Putamen (tissue), 1 donor: ENCODE measurements at regions not wholly inside any gene's neighbourhood (a gene's known extent, or its start where the extent isn't known, plus 50 kb on each side); places are given as distances from the start of the nearest gene placed in this dataset.
A peak's percentile ranks its signal among the peaks of the same experiment; 100 is the strongest.

Source experiments
- DNase-seq: peaks from one replicate; pipeline ENCODE4 v3.0.0-alpha.2; 2016; ENCODE audit warnings: low spot score

DNA sequence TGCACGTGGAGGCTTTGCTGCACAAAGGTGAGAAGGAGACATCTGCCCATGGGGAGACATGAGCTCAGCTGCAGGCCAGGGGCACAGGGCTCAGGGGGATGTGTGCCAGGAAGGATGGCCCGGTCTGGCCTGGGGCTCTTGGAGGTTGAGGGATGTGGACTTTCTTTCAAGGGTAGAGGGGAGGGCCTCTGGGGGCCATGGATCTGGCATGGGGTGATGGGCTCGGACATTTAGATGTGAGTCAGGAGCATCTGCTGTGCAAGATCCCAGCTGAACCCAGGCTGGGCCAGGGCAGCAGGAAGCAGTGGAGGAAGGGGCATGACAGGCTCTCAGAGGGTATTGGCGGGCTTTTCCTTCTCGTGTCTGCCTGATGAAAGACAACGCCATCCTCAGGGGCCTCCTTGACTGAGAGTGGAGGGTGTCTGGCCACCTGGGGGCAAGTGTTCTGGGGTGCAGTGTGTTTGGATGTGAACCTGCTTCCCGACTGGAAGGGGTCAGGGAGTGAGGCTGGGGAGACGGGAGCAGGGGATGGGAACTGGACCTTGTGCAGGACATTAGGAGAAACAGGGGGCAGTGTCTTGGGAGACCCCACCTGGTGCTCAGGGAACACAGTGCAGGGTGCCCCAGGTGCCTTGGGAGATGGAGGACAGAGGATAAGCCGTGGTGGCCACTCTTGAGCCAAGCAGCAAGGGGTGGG, 156.1 kb downstream of the ERMARD start:
- no peak for DNase-seq

GRCh38 chr6:169906688-169907418, 155.4 kb downstream of the ERMARD start:
- no peak for DNase-seq

- DNase-seq, result no peak
These were observed 154.7 kb downstream of the ERMARD start for GRCh38 chr6:169906004-169906687.

- DNase-seq, result peak; percentile 11
These were observed 153.8 kb downstream of the ERMARD start for GRCh38 chr6:169905041-169905807.

GRCh38 chr6:169904051-169904922, 152.9 kb downstream of the ERMARD start:
- no peak for DNase-seq

- no peak for DNase-seq
These were observed 151.7 kb downstream of the ERMARD start for GRCh38 chr6:169903122-169903521.

DNA sequence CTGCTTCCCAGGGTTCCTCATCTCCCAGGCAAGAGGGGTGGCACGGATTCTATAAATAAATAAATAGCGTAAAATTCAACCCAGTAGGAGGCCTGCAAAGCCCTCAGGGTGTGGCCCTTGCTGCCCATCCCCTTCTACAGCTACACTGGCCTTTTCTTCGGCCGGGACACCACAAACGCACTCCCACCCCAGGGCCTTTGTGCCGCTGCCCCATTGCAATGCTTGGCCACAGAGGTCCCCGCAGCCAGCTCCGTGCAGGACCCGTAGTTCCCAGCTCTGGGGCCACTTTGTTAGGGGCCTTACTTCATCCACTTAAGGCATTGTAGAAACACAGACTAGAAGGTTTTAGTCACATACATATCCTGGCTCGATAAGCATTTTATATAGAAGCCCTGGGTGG, 151.2 kb downstream of the ERMARD start:
- DNase-seq, result no peak

DNA sequence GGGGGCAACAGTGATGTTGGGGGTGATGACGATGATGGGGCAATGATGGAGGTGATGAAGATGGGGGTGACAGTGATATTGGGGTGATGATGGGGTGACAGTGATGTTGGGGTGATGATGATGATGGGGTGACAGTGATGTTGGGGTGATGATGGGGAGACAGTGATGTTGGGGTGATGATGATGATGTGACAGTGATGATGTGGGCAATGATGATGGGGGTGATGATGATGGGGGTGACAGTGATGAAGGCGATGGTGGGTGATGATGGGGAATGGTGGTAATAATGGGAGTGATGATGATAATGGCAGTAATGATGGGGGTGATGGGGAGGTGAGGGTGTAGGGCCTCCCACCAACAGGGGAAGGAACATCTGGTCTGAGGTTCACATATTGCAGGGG, 150.6 kb downstream of the ERMARD start:
- DNase-seq, result no peak

- DNase-seq, result no peak
These were observed 148.2 kb downstream of the ERMARD start for GRCh38 chr6:169899481-169900145.

DNA sequence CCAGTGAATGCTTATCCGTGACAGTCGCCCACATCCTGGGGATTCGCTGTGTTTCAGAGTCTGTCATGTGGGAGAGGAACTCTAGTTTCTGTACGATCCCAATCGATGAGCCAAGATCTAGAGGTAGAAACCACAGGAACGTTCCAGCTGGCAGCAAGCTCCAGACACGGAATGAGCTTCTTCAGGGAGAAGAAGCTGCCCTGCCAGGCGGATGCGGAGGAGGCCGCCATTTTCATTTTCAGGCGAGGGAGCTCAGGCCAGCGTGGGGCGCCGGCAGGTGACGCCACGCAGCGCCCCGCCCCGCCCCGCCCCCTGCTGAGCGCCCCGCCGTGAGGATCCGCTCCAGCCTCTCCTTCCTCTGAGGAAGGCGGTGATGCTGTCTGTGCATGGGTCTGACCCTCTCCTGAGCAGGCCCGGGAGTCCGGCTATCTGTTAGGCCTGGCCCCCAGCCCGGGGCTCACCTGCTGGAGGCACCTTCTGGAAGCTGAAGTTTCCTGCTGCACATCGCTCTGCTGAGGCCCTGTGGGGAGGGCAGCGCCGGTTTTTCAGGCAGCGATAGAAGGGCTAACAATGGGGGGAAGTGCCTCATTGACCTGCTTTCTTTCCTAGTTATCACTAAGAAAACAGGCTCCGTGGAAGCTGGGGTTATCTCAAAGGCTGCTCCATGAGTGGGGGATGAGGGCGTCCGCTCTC, 147.5 kb downstream of the ERMARD start:
- peak; percentile 42 for DNase-seq

- no peak for DNase-seq
These were observed 146.4 kb downstream of the ERMARD start for GRCh38 chr6:169897601-169898358.

- no peak for DNase-seq
These were observed 145.5 kb downstream of the ERMARD start for GRCh38 chr6:169896826-169897456.

GRCh38 chr6:169895926-169896761, 144.7 kb downstream of the ERMARD start:
- no peak for DNase-seq

- DNase-seq, result no peak
These were observed 143.8 kb downstream of the ERMARD start for GRCh38 chr6:169895000-169895759.

GRCh38 chr6:169894377-169894960, 143.0 kb downstream of the ERMARD start:
- no peak for DNase-seq

GRCh38 chr6:169893624-169894023, 142.2 kb downstream of the ERMARD start:
- DNase-seq, result no peak

GRCh38 chr6:169891846-169892245, 140.4 kb downstream of the ERMARD start:
- DNase-seq, result no peak
